Erythroblast (primary cell): ENCODE measurements at regions not wholly inside any gene's neighbourhood (a gene's known extent, or its start where the extent isn't known, plus 50 kb on each side); places are given as distances from the start of the nearest gene placed in this dataset.

Source experiments
- GATA1 ChIP-seq: IDR thresholded peaks from 2 replicates; pipeline ENCODE4 v1.6.1; 2011; ENCODE audit warnings: low read depth, mild to moderate bottlenecking, control low read depth, low read length, moderate library complexity
- POLR2A ChIP-seq: IDR thresholded peaks from 2 replicates; pipeline ENCODE4 v1.6.1; 2011; ENCODE audit warnings: mild to moderate bottlenecking, low read length

DNA sequence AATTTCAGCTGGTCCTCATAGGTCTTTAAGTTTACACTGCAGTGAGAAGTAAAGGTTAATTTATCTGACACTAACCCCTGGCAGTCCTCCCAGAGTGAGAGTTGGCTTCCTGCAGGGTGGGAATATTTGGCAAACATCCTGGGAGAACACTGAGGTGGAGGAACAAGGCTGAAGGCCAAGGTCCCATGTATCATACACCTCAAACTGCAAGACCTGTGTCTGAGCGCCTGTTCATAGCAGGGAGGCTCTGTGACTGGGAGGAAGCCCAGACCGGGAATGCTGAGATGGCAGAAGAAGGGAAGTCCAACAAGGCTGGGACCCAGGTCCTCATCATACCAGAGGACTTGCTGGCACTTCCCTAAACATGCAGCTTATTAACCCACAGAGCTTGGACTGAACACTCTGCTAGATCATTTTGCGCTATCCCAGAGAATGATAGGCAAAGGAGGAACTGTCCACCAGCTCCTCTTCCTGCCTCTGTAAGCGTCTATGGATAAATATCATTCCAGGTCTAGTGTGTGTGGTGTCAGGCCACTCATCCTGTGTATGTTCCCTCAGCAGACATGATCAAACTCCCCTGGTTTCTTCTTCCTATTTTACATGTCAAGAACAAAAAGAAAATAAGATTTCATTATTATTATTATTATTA, 199.6 kb upstream of the CNOT2 start:
- no peak for TF ChIP-seq POLR2A
- TF ChIP-seq GATA1 = no peak
